Sigmoid colon (tissue), 6 donors: ENCODE measurements at regions not wholly inside any gene's neighbourhood (a gene's known extent, or its start where the extent isn't known, plus 50 kb on each side); places are given as distances from the start of the nearest gene placed in this dataset.
"Not testable (repeated sequence)": the region's sequence is repeated elsewhere in the genome, so short reads cannot be mapped to it uniquely, and the experiment has no call there.

ENCODE experiments used
- DNase-seq: peaks from one replicate; pipeline ENCODE4 v3.0.0-alpha.2; 2019
- H3K27ac ChIP-seq, 4 donors: fragments of 200-600 bp; sonication (generic); one replicate each; pipeline ENCODE4 v1.5.1; 2016 to 2019; ENCODE audit warnings: mild to moderate bottlenecking in 1 of 4
- H3K27me3 ChIP-seq, 3 donors: fragments of 200-600 bp; sonication (generic); one replicate each; pipeline ENCODE4 v1.5.1; 2019; ENCODE audit warnings: mild to moderate bottlenecking in 1 of 3
- H3K36me3 ChIP-seq, 4 donors: fragments of 200-600 bp; sonication (generic); one replicate each; pipeline ENCODE4 v1.5.1; 2016 to 2019
- H3K4me1 ChIP-seq, 4 donors: fragments of 200-600 bp; sonication (generic); one replicate each; pipeline ENCODE4 v1.5.1; 2017 to 2019
- H3K4me3 ChIP-seq, 4 donors: fragments of 200-600 bp; sonication (generic); one replicate each; pipeline ENCODE4 v1.5.1; 2017 to 2019; ENCODE audit warnings: mild to moderate bottlenecking in 2 of 4, moderate library complexity in 1 of 4
- H3K9me3 ChIP-seq, 4 donors: fragments of 200-600 bp in 3 of 4; sonication (generic) in 3 of 4; one replicate each; pipeline versions ENCODE4 v1.5.1 to v1.6.1; 2013 to 2019
- EP300 ChIP-seq, 4 donors: sonication (generic); formaldehyde crosslinking; IDR thresholded peaks; one replicate each; pipeline ENCODE4 v1.6.1; 2017; ENCODE audit warnings: antibody characterized with exemption in 4 of 4
- POLR2A ChIP-seq, 2 donors: fragments of 450-650 bp; IDR thresholded peaks; one replicate each; pipeline ENCODE4 v1.6.1; 2016; ENCODE audit warnings: antibody characterized with exemption in 2 of 2, mild to moderate bottlenecking in 2 of 2, moderate library complexity in 2 of 2
- POLR2AphosphoS5 ChIP-seq, 4 donors: sonication (generic); formaldehyde crosslinking; IDR thresholded peaks; one replicate each; pipeline ENCODE4 v1.6.1; 2017; ENCODE audit warnings: antibody characterized with exemption in 4 of 4
- WGBS, 2 donors: extraction: QIAGEN DNeasy Blood & Tissue Kit; methylation state at CpG; one replicate each; pipeline ENCODE4 v1.1.7; 2013; 5-methylcytosine and 5-hydroxymethylcytosine counted together
- intact Hi-C: fragments of 100-400 bp; cut with DNase I; formaldehyde crosslinking; loops from one replicate; pipeline ENCODE4 v1.15.1; 2023
- TF ChIP-seq, protein P1 (sequence below), 4 experiments: fragments of 450-650 bp in 3 of 4; fragments of 200-600 bp in 1 of 4; IDR thresholded peaks; one replicate each; pipeline ENCODE4 v1.5.1; 2016 to 2019; ENCODE audit warnings: antibody characterized with exemption in 4 of 4, mild to moderate bottlenecking in 3 of 4, moderate library complexity in 2 of 4
- donor health status: healthy with polysubstance abuse.
- donor health status: healthy.

- whole genome bisulfite sequencing, 2 donors, result 60 to 64% methylated on average over 3 of the region's 3 CpGs
- Histone ChIP-seq H3K36me3 (no peaks in the 10 kb centered on the region), H3K27ac (no peak overlapping the region), H3K4me1 (no peaks in the 10 kb centered on the region), H3K9me3 (no peaks in the 10 kb centered on the region), H3K27me3 (no peaks in the 10 kb centered on the region), H3K4me3 (no peak overlapping the region)
- no peak for TF ChIP-seq POLR2A (IDR thresholded peaks at IDR 0.05)
- TF ChIP-seq POLR2AphosphoS5 (IDR thresholded peaks at IDR 0.05), result no peak
- DNase-seq, result no peak
- intact Hi-C loops, result no loop called here
Observed at GRCh38 chr18:27527856-27528255, 342.7 kb upstream of the CHST9 start.

- WGBS, 2 donors, result 75 to 89% methylated on average over 2 of the region's 2 CpGs
- Histone ChIP-seq H3K4me1 (peaks cover 0 to 9% (median 4%) of the 10 kb centered on the region in 4 donors), H3K27ac (no peak overlapping the region), H3K4me3 (no peak overlapping the region), H3K36me3 (no peaks in the 10 kb centered on the region), H3K9me3 (no peaks in the 10 kb centered on the region), H3K27me3 (no peaks in the 10 kb centered on the region)
- no peak for DNase-seq
- intact Hi-C loops, result no loop called here
- TF ChIP-seq POLR2AphosphoS5 (IDR thresholded peaks at IDR 0.05) (no peak), EP300 (IDR thresholded peaks at IDR 0.05) (no peak), POLR2A (IDR thresholded peaks at IDR 0.05) (no peak)
- TF ChIP-seq, protein P1, sequence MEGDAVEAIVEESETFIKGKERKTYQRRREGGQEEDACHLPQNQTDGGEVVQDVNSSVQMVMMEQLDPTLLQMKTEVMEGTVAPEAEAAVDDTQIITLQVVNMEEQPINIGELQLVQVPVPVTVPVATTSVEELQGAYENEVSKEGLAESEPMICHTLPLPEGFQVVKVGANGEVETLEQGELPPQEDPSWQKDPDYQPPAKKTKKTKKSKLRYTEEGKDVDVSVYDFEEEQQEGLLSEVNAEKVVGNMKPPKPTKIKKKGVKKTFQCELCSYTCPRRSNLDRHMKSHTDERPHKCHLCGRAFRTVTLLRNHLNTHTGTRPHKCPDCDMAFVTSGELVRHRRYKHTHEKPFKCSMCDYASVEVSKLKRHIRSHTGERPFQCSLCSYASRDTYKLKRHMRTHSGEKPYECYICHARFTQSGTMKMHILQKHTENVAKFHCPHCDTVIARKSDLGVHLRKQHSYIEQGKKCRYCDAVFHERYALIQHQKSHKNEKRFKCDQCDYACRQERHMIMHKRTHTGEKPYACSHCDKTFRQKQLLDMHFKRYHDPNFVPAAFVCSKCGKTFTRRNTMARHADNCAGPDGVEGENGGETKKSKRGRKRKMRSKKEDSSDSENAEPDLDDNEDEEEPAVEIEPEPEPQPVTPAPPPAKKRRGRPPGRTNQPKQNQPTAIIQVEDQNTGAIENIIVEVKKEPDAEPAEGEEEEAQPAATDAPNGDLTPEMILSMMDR (IDR thresholded peaks at IDR 0.05), result no peak
Observed at GRCh38 chr18:27520401-27520800, 335.3 kb upstream of the CHST9 start.

GRCh38 chr18:27510036-27510633 lies 325.0 kb upstream of the CHST9 start:
- 55 to 79% methylated on average over 21 of the region's 21 CpGs for WGBS, 2 donors
- intact Hi-C loops, DNase-seq, H3K4me3 ChIP-seq, H3K27ac ChIP-seq, H3K9me3 ChIP-seq, H3K27me3 ChIP-seq, H3K4me1 ChIP-seq, H3K36me3 ChIP-seq: not testable (repeated sequence)

- H3K4me1 ChIP-seq, result no peaks in the 10 kb centered on the region
- H3K36me3 ChIP-seq, result no peaks in the 10 kb centered on the region
- H3K4me3 ChIP-seq, result no peak overlapping the region
- peaks cover 0 to 2% (median 0%) of the 10 kb centered on the region in 4 donors for H3K9me3 ChIP-seq
- 88% methylated on average over 4 of the region's 4 CpGs for WGBS, 2 donors
- H3K27me3 ChIP-seq, result no peaks in the 10 kb centered on the region
- intact Hi-C loops, result no loop called here
- no peak for TF ChIP-seq EP300 (IDR thresholded peaks at IDR 0.05)
- TF ChIP-seq POLR2A (IDR thresholded peaks at IDR 0.05), result no peak
- TF ChIP-seq POLR2AphosphoS5 (IDR thresholded peaks at IDR 0.05), result no peak
- TF ChIP-seq, protein P1 (IDR thresholded peaks at IDR 0.05), result no peak
- no peak overlapping the region for H3K27ac ChIP-seq
- no peak for DNase-seq
Observed at GRCh38 chr18:27501671-27502070, 316.6 kb upstream of the CHST9 start.

GRCh38 chr18:27500531-27500930 lies 315.4 kb upstream of the CHST9 start:
- 66 to 79% methylated on average over 5 of the region's 5 CpGs for WGBS, 2 donors
- H3K9me3 ChIP-seq, result peaks cover 0 to 2% (median 0%) of the 10 kb centered on the region in 4 donors
- no peaks in the 10 kb centered on the region for H3K27me3 ChIP-seq
- H3K36me3 ChIP-seq, result no peaks in the 10 kb centered on the region
- TF ChIP-seq, protein P1 (IDR thresholded peaks at IDR 0.05), result no peak
- no peak for TF ChIP-seq EP300 (IDR thresholded peaks at IDR 0.05)
- TF ChIP-seq POLR2AphosphoS5 (IDR thresholded peaks at IDR 0.05), result no peak
- TF ChIP-seq POLR2A (IDR thresholded peaks at IDR 0.05), result no peak
- no peak overlapping the region for H3K27ac ChIP-seq
- H3K4me3 ChIP-seq, result no peak overlapping the region
- intact Hi-C loops, result no loop called here
- H3K4me1 ChIP-seq, result no peaks in the 10 kb centered on the region
- DNase-seq, result no peak

GRCh38 chr18:27497246-27497645 lies 312.1 kb upstream of the CHST9 start:
- Histone ChIP-seq H3K4me3 (no peak overlapping the region), H3K27me3 (no peaks in the 10 kb centered on the region), H3K4me1 (no peaks in the 10 kb centered on the region), H3K27ac (no peak overlapping the region), H3K9me3 (no peaks in the 10 kb centered on the region), H3K36me3 (no peaks in the 10 kb centered on the region)
- no peak for DNase-seq
- 77 to 83% methylated on average over 4 of the region's 4 CpGs for WGBS, 2 donors
- no peak for TF ChIP-seq POLR2AphosphoS5 (IDR thresholded peaks at IDR 0.05)
- TF ChIP-seq, protein P1 (IDR thresholded peaks at IDR 0.05), result no peak
- TF ChIP-seq EP300 (IDR thresholded peaks at IDR 0.05), result no peak
- no peak for TF ChIP-seq POLR2A (IDR thresholded peaks at IDR 0.05)
- intact Hi-C loops, result no loop called here
